GM12878 (cell line): ENCODE measurements at regions not wholly inside any gene's neighbourhood (a gene's known extent, or its start where the extent isn't known, plus 50 kb on each side); places are given as distances from the start of the nearest gene placed in this dataset.

Experiments
- ATAC-seq: fragments of 200-7000 bp; cut with Tn5 transposase; 3 replicates; pipeline ENCODE4 v1.9.1; 2020; ENCODE audit warnings: mild to moderate bottlenecking, moderate library complexity
- BruUV-seq: library from RNA; stranded (reverse); fragments of 400-500 nt; replicated peaks from 2 replicates; lab custom pipeline; 2021; lab: Mats Ljungman, UMichigan
- CTCF ChIA-PET: fragments of 300-600 bp; sonication (Branson Sonifier 250); formaldehyde crosslinking; extraction: SDS; loops from one replicate; lab custom pipeline; 2021; ENCODE audit warnings: inconsistent platforms; lab: Yijun Ruan, JAX
- POLR2A ChIA-PET: fragments of 350-600 bp; formaldehyde crosslinking; extraction: SDS; loops from one replicate; lab custom pipeline; 2021; ENCODE audit warnings: inconsistent platforms; lab: Charles Lee
- RAD21 ChIA-PET: fragments of 300-600 bp; sonication (Branson Sonifier 250); formaldehyde crosslinking; loops from one replicate; lab custom pipeline; 2023; ENCODE audit warnings: antibody characterized with exemption; ENCODE audit not compliant: unreplicated experiment; lab: Charles Lee
- SMC1A ChIA-PET: fragments of 300-600 bp; sonication (Branson Sonifier 250); formaldehyde crosslinking; loops from one replicate; lab custom pipeline; 2023; ENCODE audit not compliant: unreplicated experiment, uncharacterized antibody; lab: Charles Lee
- DNase-seq: peaks from one replicate; pipeline ENCODE4 v3.0.0-alpha.2; 2011; ENCODE audit warnings: low read depth, low spot score
- FAIRE-seq: peaks from 3 replicates; lab custom pipeline; 2011; peaks lifted over from hg19 to GRCh38; lab: Jason Lieb, UNC
- H2AFZ ChIP-seq: 2 replicates; pipeline ENCODE4 v1.6.0; 2011; ENCODE audit warnings: low read depth, low read length, control low read depth; ENCODE audit not compliant: control insufficient read depth
- H3K27ac ChIP-seq: 2 replicates; pipeline ENCODE4 v1.5.1; 2011; ENCODE audit warnings: control low read depth; ENCODE audit not compliant: control insufficient read depth, insufficient read depth
- H3K27me3 ChIP-seq, 2 experiments: replicated peaks in 1 of 2; 2 replicates each; pipeline versions ENCODE4 v1.6.0 to v1.6.1; 2011; ENCODE audit warnings: low read length in 1 of 2; ENCODE audit not compliant: control insufficient read depth in 2 of 2, insufficient read depth in 2 of 2
- H3K36me3 ChIP-seq, 2 experiments: 2 replicates each; pipeline ENCODE4 v1.5.1; 2011; ENCODE audit warnings: low read length in 1 of 2; ENCODE audit not compliant: control insufficient read depth in 2 of 2, insufficient read depth in 2 of 2
- H3K4me1 ChIP-seq: 2 replicates; pipeline ENCODE4 v1.6.1; 2011; ENCODE audit warnings: mild to moderate bottlenecking, low read length, moderate library complexity, mixed read lengths; ENCODE audit not compliant: control insufficient read depth, insufficient read depth
- H3K4me2 ChIP-seq: 2 replicates; pipeline ENCODE4 v1.6.0; 2011; ENCODE audit warnings: control low read depth; ENCODE audit not compliant: control insufficient read depth, insufficient read depth
- H3K4me3 ChIP-seq: fragments of 200-600 bp; sonication (generic); 2 replicates; pipeline ENCODE4 v1.5.1; 2016
- H3K79me2 ChIP-seq: 2 replicates; pipeline ENCODE4 v1.6.0; 2011; ENCODE audit warnings: low read length; ENCODE audit not compliant: control insufficient read depth, insufficient read depth
- H3K9ac ChIP-seq: 2 replicates; pipeline ENCODE4 v1.8.0; 2011; ENCODE audit warnings: low read length, control low read depth, mixed read lengths; ENCODE audit not compliant: control insufficient read depth, insufficient read depth
- H3K9me3 ChIP-seq: replicated peaks from 3 replicates; pipeline ENCODE4 v1.5.1; 2011; ENCODE audit warnings: mild to moderate bottlenecking, low read length; ENCODE audit not compliant: control insufficient read depth, insufficient read depth
- H4K20me1 ChIP-seq: 2 replicates; pipeline ENCODE4 v1.6.0; 2011; ENCODE audit not compliant: control insufficient read depth, insufficient read depth
- BCL3 ChIP-seq: IDR thresholded peaks from 2 replicates; pipeline ENCODE4 v1.6.1; 2011; ENCODE audit warnings: borderline replicate concordance, low read depth, mild to moderate bottlenecking, moderate library complexity, low read length; ENCODE audit not compliant: insufficient read depth, poor library complexity, severe bottlenecking
- CHD2 ChIP-seq: IDR thresholded peaks from 2 replicates; pipeline ENCODE4 v1.6.1; 2011; ENCODE audit warnings: low read depth, low read length, improper control_type of control experiment, borderline replicate concordance
- HDAC6 ChIP-seq: fragments of 200-600 bp; sonication (generic); IDR thresholded peaks from one replicate; pipeline ENCODE4 v1.8.0; 2017; ENCODE audit warnings: antibody characterized with exemption; ENCODE audit not compliant: unreplicated experiment
- JUNB ChIP-seq: IDR thresholded peaks from 2 replicates; pipeline ENCODE4 v1.6.1; 2016; ENCODE audit warnings: antibody characterized with exemption, mild to moderate bottlenecking
- MEF2B ChIP-seq: fragments of 450-650 bp; IDR thresholded peaks from 2 replicates; pipeline ENCODE4 v1.6.1; 2018; ENCODE audit warnings: mild to moderate bottlenecking, moderate library complexity; ENCODE audit not compliant: partially characterized antibody, poor library complexity, severe bottlenecking
- MTA3 ChIP-seq: IDR thresholded peaks from 2 replicates; pipeline ENCODE4 v1.6.1; 2012; ENCODE audit warnings: low read length, inconsistent platforms, borderline replicate concordance
- MYB ChIP-seq: fragments of 150-350 bp; IDR thresholded peaks from 2 replicates; pipeline ENCODE4 v1.6.1; 2014; ENCODE audit warnings: mild to moderate bottlenecking, low read depth, low read length, borderline replicate concordance
- PBX3 ChIP-seq: IDR thresholded peaks from 2 replicates; pipeline ENCODE4 v1.6.1; 2011; ENCODE audit warnings: mild to moderate bottlenecking, low read depth, low read length, moderate library complexity; ENCODE audit not compliant: insufficient replicate concordance
- RBBP5 ChIP-seq: fragments of 200-600 bp; sonication (generic); conservative IDR thresholded peaks from 2 replicates; pipeline ENCODE4 v1.6.1; 2016
- RELB ChIP-seq: fragments of 450-650 bp; IDR thresholded peaks from 2 replicates; pipeline ENCODE4 v1.6.1; 2017; ENCODE audit warnings: low read depth, mild to moderate bottlenecking, moderate library complexity
- SMARCA5 ChIP-seq: fragments of 450-650 bp; IDR thresholded peaks from 2 replicates; pipeline ENCODE4 v1.6.1; 2017; ENCODE audit warnings: mild to moderate bottlenecking
- STAT1 ChIP-seq: fragments of 450-650 bp; conservative IDR thresholded peaks from 2 replicates; pipeline ENCODE4 v1.6.1; 2014; ENCODE audit warnings: antibody characterized with exemption, mild to moderate bottlenecking
- ZSCAN29 ChIP-seq: fragments of 450-650 bp; IDR thresholded peaks from 2 replicates; pipeline ENCODE4 v1.6.1; 2017; ENCODE audit warnings: mild to moderate bottlenecking, moderate library complexity
- WGBS: methylation state at CpG from one replicate; pipeline ENCODE4 v1.1.6; 2016; ENCODE audit warnings: low lambda C conversion rate; ENCODE audit not compliant: insufficient replicate concordance, insufficient coverage; ENCODE audit errors: missing lambda C conversion rate; 5-methylcytosine and 5-hydroxymethylcytosine counted together
- in situ Hi-C: fragments of 300-500 bp; cut with MboI; formaldehyde crosslinking; loops from 9 replicates; pipeline ENCODE4 v1.14.3; 2018; ENCODE audit warnings: mixed read lengths
- intact Hi-C: fragments of 100-400 bp; cut with micrococcal nuclease; formaldehyde crosslinking; loops from one replicate; pipeline ENCODE4 v1.14.2; 2022; ENCODE audit not compliant: unreplicated experiment

- CTCF ChIA-PET = no interaction called here
- RAD21 ChIA-PET = no interaction called here
- Histone ChIP-seq H3K79me2 (no peaks in the 10 kb centered on the region), H4K20me1 (no peaks in the 10 kb centered on the region), H3K36me3 (no peaks in the 10 kb centered on the region), H3K4me3 (no peak overlapping the region), H2AFZ (no peak overlapping the region), H3K9me3 (no peaks in the 10 kb centered on the region), H3K27ac (no peak overlapping the region), H3K27me3 (no peaks in the 10 kb centered on the region), H3K4me1 (no peaks in the 10 kb centered on the region), H3K4me2 (no peak overlapping the region), H3K9ac (no peak overlapping the region)
- DNase-seq (no peak), FAIRE-seq (no peak), ATAC-seq (no peak)
- BruUV-seq = no TSS peak
- POLR2A ChIA-PET = no interaction called here
- SMC1A ChIA-PET = no interaction called here
- intact Hi-C loops = no loop called here
- in situ Hi-C loops = no loop called here
- 66% methylated on average over 2 of the region's 2 CpGs for WGBS
- TF ChIP-seq SMARCA5 (no peak), BCL3 (no peak), RBBP5 (no peak), STAT1 (no peak)
Measured at GRCh38 chr14:43640718-43641267, 866.3 kb downstream of the FSCB start.

- Histone ChIP-seq H3K4me1 (no peaks in the 10 kb centered on the region), H3K4me3 (no peak overlapping the region), H3K9ac (no peak overlapping the region), H3K36me3 (no peaks in the 10 kb centered on the region), H3K27me3 (no peaks in the 10 kb centered on the region), H2AFZ (no peak overlapping the region), H3K9me3 (no peaks in the 10 kb centered on the region), H3K4me2 (no peak overlapping the region), H4K20me1 (no peaks in the 10 kb centered on the region), H3K79me2 (no peaks in the 10 kb centered on the region), H3K27ac (no peak overlapping the region)
- no peak for ATAC-seq
- RAD21 ChIA-PET = no interaction called here
- intact Hi-C loops (no loop called here), in situ Hi-C loops (no loop called here)
- no peak for DNase-seq
- 2% methylated on average over 4 of the region's 4 CpGs for WGBS
- CTCF ChIA-PET = no interaction called here
- POLR2A ChIA-PET = no interaction called here
- no peak for FAIRE-seq
- BruUV-seq = no TSS peak
- SMC1A ChIA-PET = no interaction called here
- TF ChIP-seq RELB (no peak), MYB (no peak), CHD2 (no peak), MTA3 (no peak), HDAC6 (no peak), PBX3 (no peak), JUNB (no peak), MEF2B (no peak), ZSCAN29 (no peak)
Measured at GRCh38 chr14:43625294-43625693, 881.8 kb downstream of the FSCB start.
